ENCODE measurements at regions not wholly inside any gene's neighbourhood (a gene's known extent, or its start where the extent isn't known, plus 50 kb on each side); places are given as distances from the start of the nearest gene placed in this dataset.
"Not testable (repeated sequence)": the region's sequence is repeated elsewhere in the genome, so short reads cannot be mapped to it uniquely, and the experiment has no call there.

DNA sequence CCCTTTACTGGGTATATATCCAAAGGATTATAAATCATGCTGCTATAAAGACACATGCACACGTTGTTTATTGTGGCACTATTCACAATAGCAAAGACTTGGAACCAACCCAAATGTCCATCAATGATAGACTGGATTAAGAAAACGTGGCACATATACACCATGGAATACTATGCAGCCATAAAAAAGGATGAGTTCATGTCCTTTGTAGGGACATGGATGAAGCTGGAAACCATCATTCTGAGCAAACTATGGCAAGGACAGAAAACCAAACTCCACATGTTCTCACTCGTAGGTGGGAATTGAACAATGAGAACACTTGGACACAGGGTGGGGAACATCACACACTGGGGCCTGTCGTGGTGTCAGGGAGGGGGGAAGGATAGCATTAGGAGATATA, 59.2 kb downstream of the CXorf49B start:
- H3K4me3 ChIP-seq; DNase-seq; H3K4me1 ChIP-seq; intact Hi-C loops (cut with DNase I; ENCODE audit: low total_unique reads); H3K36me3 ChIP-seq; H3K27ac ChIP-seq; H3K9me3 ChIP-seq; H3K27me3 ChIP-seq: not testable (repeated sequence)

DNA sequence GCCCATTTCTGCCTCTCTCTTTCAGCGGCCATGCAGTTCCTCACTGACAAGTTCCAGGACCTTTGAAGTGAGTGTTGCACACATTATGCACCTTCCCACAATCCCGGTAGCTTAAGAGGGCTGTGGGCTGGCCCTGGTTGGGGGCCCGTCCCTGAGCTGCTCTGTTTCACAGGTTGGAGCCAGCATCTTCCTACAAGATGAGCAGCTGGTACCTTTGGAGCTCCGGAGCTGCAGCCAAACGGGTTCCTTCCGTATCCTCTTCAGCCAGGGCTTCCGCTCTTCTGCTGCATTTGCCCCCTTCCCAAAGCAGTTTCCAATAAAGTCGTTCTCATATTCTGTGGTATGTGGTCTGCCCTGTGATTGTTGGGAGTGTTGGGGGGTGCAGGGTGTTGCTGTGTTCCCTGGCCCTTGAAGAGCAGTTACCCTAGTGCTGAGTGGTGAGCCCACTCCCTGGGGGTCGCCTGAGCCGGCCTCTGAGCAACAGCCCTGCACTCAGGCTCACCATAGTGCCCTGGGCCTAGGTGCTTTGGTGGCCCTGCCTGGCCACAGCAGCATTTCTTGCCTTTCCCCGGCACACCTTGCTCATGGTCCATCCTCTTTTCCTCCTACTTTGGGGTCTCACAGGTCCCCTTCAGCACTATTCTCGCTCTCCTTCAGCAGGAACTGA, 60.4 kb downstream of the CXorf49B start:
- intact Hi-C loops (cut with DNase I; ENCODE audit: low total_unique reads), result no loop called here
- no peak for TF ChIP-seq CTCF (IDR thresholded peaks at IDR 0.05)
- no peak for TF ChIP-seq POLR2A (IDR thresholded peaks at IDR 0.05)
- H3K4me1 ChIP-seq, result no peaks in the 10 kb centered on the region
- H3K27me3 ChIP-seq, result no peaks in the 10 kb centered on the region
- H3K9me3 ChIP-seq, result no peaks in the 10 kb centered on the region
- H3K4me3 ChIP-seq, result no peak overlapping the region
- H3K27ac ChIP-seq, result no peak overlapping the region
- H3K36me3 ChIP-seq, result no peaks in the 10 kb centered on the region
- no peak for DNase-seq

DNA sequence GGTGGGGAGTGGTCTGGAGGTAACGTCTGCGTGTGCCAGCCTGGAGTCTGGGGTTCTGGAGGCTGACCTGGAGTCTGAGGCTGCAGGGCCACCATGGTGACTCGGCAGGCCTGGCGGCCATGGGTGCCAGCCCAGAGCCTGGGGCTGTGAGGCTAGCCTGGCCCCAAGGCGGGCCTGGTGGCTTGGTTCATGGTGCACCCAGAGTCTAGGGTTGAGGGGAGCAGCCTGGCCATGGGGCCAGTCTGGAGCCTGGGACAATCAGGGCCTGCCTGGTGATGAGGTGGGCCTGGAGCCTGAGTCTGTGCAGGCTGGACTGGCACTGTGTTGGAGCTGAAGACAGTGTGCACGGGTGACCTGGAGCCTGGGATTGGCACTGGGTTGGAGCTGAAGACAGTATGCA, 64.9 kb downstream of the CXorf49B start:
- Histone ChIP-seq H3K9me3 (no peaks in the 10 kb centered on the region), H3K27ac (no peak overlapping the region), H3K4me1 (no peaks in the 10 kb centered on the region), H3K4me3 (no peak overlapping the region), H3K36me3 (no peaks in the 10 kb centered on the region), H3K27me3 (no peaks in the 10 kb centered on the region)
- TF ChIP-seq POLR2A (IDR thresholded peaks at IDR 0.05) (no peak), CTCF (IDR thresholded peaks at IDR 0.05) (no peak)
- DNase-seq, result no peak
- intact Hi-C loops (cut with DNase I; ENCODE audit: low total_unique reads), result no loop called here

- intact Hi-C loops (cut with DNase I; ENCODE audit: low total_unique reads); H3K27ac ChIP-seq; H3K9me3 ChIP-seq; DNase-seq; H3K27me3 ChIP-seq; H3K36me3 ChIP-seq; H3K4me3 ChIP-seq; H3K4me1 ChIP-seq: not testable (repeated sequence)
Measured at GRCh38 chrX:71838092-71838491, 72.6 kb upstream of the NHSL2 start.

DNA sequence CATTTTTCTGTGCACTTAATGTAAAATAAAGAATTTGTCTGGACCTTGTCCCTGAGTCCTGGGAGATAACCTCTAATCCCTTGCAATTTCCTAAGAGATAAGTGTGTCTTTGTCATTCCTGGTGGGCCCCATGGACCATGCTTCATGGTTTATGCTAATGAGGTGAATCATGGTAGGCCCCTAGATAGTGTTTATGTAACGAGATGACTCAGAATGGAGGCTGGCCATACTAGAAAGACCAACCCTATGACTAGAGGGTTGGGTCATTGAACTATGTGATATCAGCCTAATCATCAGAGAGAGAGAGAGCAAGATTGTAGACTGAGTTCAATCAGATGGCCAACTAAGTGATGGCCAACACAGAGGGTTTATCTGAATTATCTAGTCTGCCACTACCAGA, 64.2 kb upstream of the NHSL2 start:
- Histone ChIP-seq H3K27ac (no peak overlapping the region), H3K27me3 (peaks cover 0 to 3% of the 10 kb centered on the region in 2 donors), H3K36me3 (no peaks in the 10 kb centered on the region), H3K9me3 (no peaks in the 10 kb centered on the region), H3K4me1 (no peaks in the 10 kb centered on the region), H3K4me3 (no peak overlapping the region)
- intact Hi-C loops (cut with DNase I; ENCODE audit: low total_unique reads), result no loop called here
- TF ChIP-seq POLR2A (IDR thresholded peaks at IDR 0.05) (no peak), CTCF (IDR thresholded peaks at IDR 0.05) (no peak)
- DNase-seq, result no peak

DNA sequence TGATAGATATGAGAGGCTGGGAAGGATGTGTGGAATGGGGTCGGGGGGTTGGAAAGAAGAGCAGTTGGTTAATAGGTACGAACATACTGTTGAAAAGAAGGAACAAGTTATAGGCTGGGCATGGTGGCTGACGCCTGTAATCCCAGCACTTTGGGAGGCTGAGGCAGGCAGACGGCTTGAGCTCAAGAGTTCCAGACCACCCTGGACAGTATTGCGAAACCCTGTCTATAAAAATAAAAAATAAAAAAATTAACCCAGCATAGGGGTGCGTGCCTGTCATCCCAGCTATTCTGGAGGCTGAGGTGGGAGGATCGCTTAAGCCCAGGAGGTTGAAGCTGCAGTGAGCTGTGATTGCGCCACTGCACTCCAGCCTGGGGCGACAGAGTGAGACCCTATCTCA, 58.5 kb upstream of the NHSL2 start:
- Histone ChIP-seq H3K4me1 (no peaks in the 10 kb centered on the region), H3K9me3 (no peaks in the 10 kb centered on the region), H3K27me3 (peaks cover 0 to 3% of the 10 kb centered on the region in 2 donors), H3K4me3 (no peak overlapping the region), H3K36me3 (no peaks in the 10 kb centered on the region), H3K27ac (no peak overlapping the region)
- intact Hi-C loops (cut with DNase I; ENCODE audit: low total_unique reads), result no loop called here
- no peak for DNase-seq
- TF ChIP-seq CTCF (IDR thresholded peaks at IDR 0.05) (no peak), POLR2A (IDR thresholded peaks at IDR 0.05) (no peak)
